ENCODE measurements at regions not wholly inside any gene's neighbourhood (a gene's known extent, or its start where the extent isn't known, plus 50 kb on each side); places are given as distances from the start of the nearest gene placed in this dataset.

- WGBS, 2 donors: 63 to 67% methylated on average over 4 of the region's 4 CpGs
- TF ChIP-seq, protein P1, sequence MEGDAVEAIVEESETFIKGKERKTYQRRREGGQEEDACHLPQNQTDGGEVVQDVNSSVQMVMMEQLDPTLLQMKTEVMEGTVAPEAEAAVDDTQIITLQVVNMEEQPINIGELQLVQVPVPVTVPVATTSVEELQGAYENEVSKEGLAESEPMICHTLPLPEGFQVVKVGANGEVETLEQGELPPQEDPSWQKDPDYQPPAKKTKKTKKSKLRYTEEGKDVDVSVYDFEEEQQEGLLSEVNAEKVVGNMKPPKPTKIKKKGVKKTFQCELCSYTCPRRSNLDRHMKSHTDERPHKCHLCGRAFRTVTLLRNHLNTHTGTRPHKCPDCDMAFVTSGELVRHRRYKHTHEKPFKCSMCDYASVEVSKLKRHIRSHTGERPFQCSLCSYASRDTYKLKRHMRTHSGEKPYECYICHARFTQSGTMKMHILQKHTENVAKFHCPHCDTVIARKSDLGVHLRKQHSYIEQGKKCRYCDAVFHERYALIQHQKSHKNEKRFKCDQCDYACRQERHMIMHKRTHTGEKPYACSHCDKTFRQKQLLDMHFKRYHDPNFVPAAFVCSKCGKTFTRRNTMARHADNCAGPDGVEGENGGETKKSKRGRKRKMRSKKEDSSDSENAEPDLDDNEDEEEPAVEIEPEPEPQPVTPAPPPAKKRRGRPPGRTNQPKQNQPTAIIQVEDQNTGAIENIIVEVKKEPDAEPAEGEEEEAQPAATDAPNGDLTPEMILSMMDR (IDR thresholded peaks at IDR 0.05; ENCODE audit: control extremely low read depth, extremely low read depth): no peak
- Histone ChIP-seq H3K27me3 (ENCODE audit: control insufficient read depth in 3 of 3, insufficient read depth in 3 of 3, low read length in 2 of 3) (no peaks in the 10 kb centered on the region), H3K4me3 (no peak overlapping the region), H3K27ac (ENCODE audit: low read depth in 1 of 2, low read length in 1 of 2) (no peak overlapping the region), H3K36me3 (ENCODE audit: control insufficient read depth in 4 of 4, insufficient read depth in 4 of 4, low read length in 4 of 4) (no peaks in the 10 kb centered on the region), H3K4me1 (ENCODE audit: control insufficient read depth in 5 of 5, insufficient read depth in 5 of 5, low read length in 5 of 5) (no peaks in the 10 kb centered on the region), H3K9ac (ENCODE audit: insufficient read depth in 1 of 2, low read length in 2 of 2) (no peak overlapping the region), H3K9me3 (ENCODE audit: control insufficient read depth in 4 of 4, insufficient read depth in 3 of 4, low read length in 3 of 4) (no peaks in the 10 kb centered on the region)
- DNase-seq (no peak), ATAC-seq (ENCODE audit: insufficient read depth, low FRiP score) (no peak)
Observed at GRCh38 chr18:51405683-51406477, 208.4 kb upstream of the MEX3C start.

- 82 to 85% methylated on average over 8 of the region's 8 CpGs for WGBS, 2 donors
- Histone ChIP-seq H3K9ac (ENCODE audit: insufficient read depth in 1 of 2, low read length in 2 of 2) (no peak overlapping the region), H3K4me3 (no peak overlapping the region), H3K4me1 (ENCODE audit: control insufficient read depth in 5 of 5, insufficient read depth in 5 of 5, low read length in 5 of 5) (no peaks in the 10 kb centered on the region), H3K9me3 (ENCODE audit: control insufficient read depth in 4 of 4, insufficient read depth in 3 of 4, low read length in 3 of 4) (no peaks in the 10 kb centered on the region), H3K27me3 (ENCODE audit: control insufficient read depth in 3 of 3, insufficient read depth in 3 of 3, low read length in 2 of 3) (no peaks in the 10 kb centered on the region), H3K36me3 (ENCODE audit: control insufficient read depth in 4 of 4, insufficient read depth in 4 of 4, low read length in 4 of 4) (no peaks in the 10 kb centered on the region), H3K27ac (ENCODE audit: low read depth in 1 of 2, low read length in 1 of 2) (no peak overlapping the region)
- ATAC-seq (ENCODE audit: insufficient read depth, low FRiP score): no peak
- no peak for DNase-seq
- TF ChIP-seq, protein P1 (IDR thresholded peaks at IDR 0.05; ENCODE audit: control extremely low read depth, extremely low read depth): no peak
Observed at GRCh38 chr18:51417643-51418483, 220.4 kb upstream of the MEX3C start.

GRCh38 chr18:51425475-51425874 lies 228.0 kb upstream of the MEX3C start:
- 62 to 84% methylated on average over 6 of the region's 6 CpGs for WGBS, 2 donors
- no peak for ATAC-seq (ENCODE audit: insufficient read depth, low FRiP score)
- Histone ChIP-seq H3K36me3 (ENCODE audit: control insufficient read depth in 4 of 4, insufficient read depth in 4 of 4, low read length in 4 of 4) (no peaks in the 10 kb centered on the region), H3K27ac (ENCODE audit: low read depth in 1 of 2, low read length in 1 of 2) (no peak overlapping the region), H3K27me3 (ENCODE audit: control insufficient read depth in 3 of 3, insufficient read depth in 3 of 3, low read length in 2 of 3) (no peaks in the 10 kb centered on the region), H3K9ac (ENCODE audit: insufficient read depth in 1 of 2, low read length in 2 of 2) (no peak overlapping the region), H3K4me1 (ENCODE audit: control insufficient read depth in 5 of 5, insufficient read depth in 5 of 5, low read length in 5 of 5) (peaks cover 0 to 8% (median 0%) of the 10 kb centered on the region in 5 donors), H3K9me3 (ENCODE audit: control insufficient read depth in 4 of 4, insufficient read depth in 3 of 4, low read length in 3 of 4) (no peaks in the 10 kb centered on the region), H3K4me3 (no peak overlapping the region)
- no peak for DNase-seq
- TF ChIP-seq, protein P1 (IDR thresholded peaks at IDR 0.05; ENCODE audit: control extremely low read depth, extremely low read depth): no peak

Measured in lung (tissue), 11 donors.